Endothelial cell of umbilical vein (primary cell): ENCODE measurements at regions not wholly inside any gene's neighbourhood (a gene's known extent, or its start where the extent isn't known, plus 50 kb on each side); places are given as distances from the start of the nearest gene placed in this dataset.

Experiments
- BruUV-seq: library from RNA; stranded (reverse); fragments of 400-500 nt; replicated peaks from 2 replicates; lab custom pipeline; 2021; lab: Mats Ljungman, UMichigan
- CTCF ChIA-PET: fragments of 300-600, 350-600 bp; sonication (Branson Sonifier 250); formaldehyde crosslinking; loops from one replicate; lab custom pipeline; 2021; ENCODE audit warnings: antibody characterized with exemption, inconsistent platforms; lab: Charles Lee
- POLR2A ChIA-PET: fragments of 300-600, 350-600 bp; sonication (Branson Sonifier 250); formaldehyde crosslinking; loops from one replicate; lab custom pipeline; 2021; ENCODE audit warnings: antibody characterized with exemption, inconsistent platforms; lab: Charles Lee
- DNase-seq: peaks from one replicate; pipeline ENCODE4 v3.0.0-alpha.2; 2011; ENCODE audit warnings: low read depth, low spot score
- FAIRE-seq: peaks from 2 replicates; lab custom pipeline; 2011; peaks lifted over from hg19 to GRCh38; lab: Jason Lieb, UNC
- H2AFZ ChIP-seq: 2 replicates; pipeline ENCODE4 v1.6.0; 2012; ENCODE audit warnings: low read depth, low read length, control low read depth, inconsistent platforms
- H3K27ac ChIP-seq: 2 replicates; pipeline ENCODE4 v1.5.1; 2011; ENCODE audit warnings: low read depth, mild to moderate bottlenecking, control low read depth, low read length, moderate library complexity; ENCODE audit not compliant: insufficient read depth
- H3K27me3 ChIP-seq, 2 experiments: 2 replicates each; pipeline versions ENCODE4 v1.6.0 to v1.6.1; 2011; ENCODE audit warnings: low read length in 2 of 2, mixed read lengths in 1 of 2; ENCODE audit not compliant: control insufficient read depth in 2 of 2, insufficient read depth in 2 of 2
- H3K36me3 ChIP-seq, 2 experiments: 2 replicates in 1 of 2; 3 replicates in 1 of 2; pipeline ENCODE4 v1.5.1; 2011; ENCODE audit warnings: low read length in 2 of 2, mild to moderate bottlenecking in 1 of 2, moderate library complexity in 1 of 2; ENCODE audit not compliant: control insufficient read depth in 2 of 2, insufficient read depth in 2 of 2; ENCODE audit errors: extremely low read depth in 1 of 2
- H3K4me1 ChIP-seq: 3 replicates; pipeline ENCODE4 v1.5.1; 2011; ENCODE audit warnings: mild to moderate bottlenecking, low read length; ENCODE audit not compliant: control insufficient read depth, insufficient read depth; ENCODE audit errors: extremely low read depth
- H3K4me2 ChIP-seq: 2 replicates; pipeline ENCODE4 v1.6.1; 2011; ENCODE audit warnings: low read length, control low read depth, mixed read lengths; ENCODE audit not compliant: insufficient read depth
- H3K4me3 ChIP-seq, 3 experiments: fragments of 200-600 bp in 1 of 3; sonication (generic), shearing (Covaris generic) in 1 of 3; replicated peaks in 1 of 3; 2 replicates each; pipeline ENCODE4 v1.5.1; 2011 to 2016; ENCODE audit warnings: control low read depth in 3 of 3, low read length in 3 of 3, mild to moderate bottlenecking in 2 of 3, inconsistent platforms in 1 of 3, low read depth in 1 of 3, moderate library complexity in 1 of 3; ENCODE audit not compliant: insufficient read depth in 1 of 3
- H3K79me2 ChIP-seq: 2 replicates; pipeline ENCODE4 v1.6.0; 2012; ENCODE audit warnings: low read length, inconsistent platforms; ENCODE audit not compliant: control insufficient read depth, insufficient read depth
- H3K9ac ChIP-seq: replicated peaks from 2 replicates; pipeline ENCODE3; 2011; ENCODE audit warnings: low read length, control low read depth; ENCODE audit not compliant: insufficient read depth; ENCODE audit errors: extremely low read depth
- H3K9me1 ChIP-seq: replicated peaks from 3 replicates; pipeline ENCODE4 v1.6.0; 2011; ENCODE audit warnings: mild to moderate bottlenecking, low read length; ENCODE audit not compliant: control insufficient read depth, insufficient read depth; ENCODE audit errors: extremely low read depth
- H3K9me3 ChIP-seq: replicated peaks from 2 replicates; pipeline ENCODE4 v1.5.1; 2012; ENCODE audit warnings: low read length, inconsistent platforms; ENCODE audit not compliant: control insufficient read depth, insufficient read depth
- H4K20me1 ChIP-seq: replicated peaks from 2 replicates; pipeline ENCODE3; 2011; ENCODE audit warnings: mild to moderate bottlenecking, low read length; ENCODE audit not compliant: control insufficient read depth, insufficient read depth; ENCODE audit errors: extremely low read depth
- EZH2 ChIP-seq: IDR thresholded peaks from 2 replicates; pipeline ENCODE4 v1.6.1; 2012; ENCODE audit warnings: borderline replicate concordance, low read depth, mild to moderate bottlenecking, moderate library complexity, low read length, inconsistent platforms; ENCODE audit not compliant: severe bottlenecking
- FOS ChIP-seq: IDR thresholded peaks from 2 replicates; pipeline ENCODE4 v1.6.1; 2011; ENCODE audit warnings: mild to moderate bottlenecking, low read length, moderate library complexity, borderline replicate concordance; ENCODE audit not compliant: insufficient read depth
- GATA2 ChIP-seq: IDR thresholded peaks from 2 replicates; pipeline ENCODE4 v1.7.0; 2011; ENCODE audit warnings: low read depth, mild to moderate bottlenecking, moderate library complexity, mixed read lengths, low read length; ENCODE audit not compliant: insufficient read length, insufficient read depth
- JUN ChIP-seq: IDR thresholded peaks from 2 replicates; pipeline ENCODE4 v1.6.1; 2011; ENCODE audit warnings: borderline replicate concordance, low read depth; ENCODE audit not compliant: insufficient read length, insufficient read depth
- MAX ChIP-seq: IDR thresholded peaks from 2 replicates; pipeline ENCODE4 v1.6.1; 2011; ENCODE audit not compliant: insufficient read depth, insufficient read length
- MYC ChIP-seq: IDR thresholded peaks from one replicate; pipeline ENCODE4 v1.6.1; 2011; ENCODE audit warnings: mild to moderate bottlenecking, low read depth, low read length
- POLR2A ChIP-seq: IDR thresholded peaks from 2 replicates; pipeline ENCODE4 v1.6.1; 2012; ENCODE audit warnings: low read depth, mild to moderate bottlenecking, control low read depth, low read length
- POLR2AphosphoS5 ChIP-seq: IDR thresholded peaks from 2 replicates; pipeline ENCODE4 v1.6.1; 2012; ENCODE audit warnings: low read depth, mild to moderate bottlenecking, control low read depth, low read length, moderate library complexity; ENCODE audit not compliant: insufficient read depth
- dilution Hi-C: fragments of 300-500 bp; cut with MboI; formaldehyde crosslinking; loops from one replicate; pipeline ENCODE4 v1.15.0; 2019; ENCODE audit warnings: low sequenced_read_pairs; ENCODE audit not compliant: extremely low pct_ligation_motif_present
- intact Hi-C: fragments of 100-400 bp; cut with micrococcal nuclease; formaldehyde crosslinking; loops from one replicate; pipeline ENCODE4 v1.10.0; 2022
- TF ChIP-seq, protein P1 (sequence below), 2 donors: IDR thresholded peaks; 1 replicate in 1 of 2; 2 replicates in 1 of 2; pipeline ENCODE4 v1.5.1; 2011; ENCODE audit warnings: low read length in 2 of 2, mild to moderate bottlenecking in 2 of 2, moderate library complexity in 2 of 2, control low read depth in 1 of 2, inconsistent platforms in 1 of 2, low read depth in 1 of 2; ENCODE audit not compliant: insufficient read depth in 1 of 2; ENCODE audit errors: extremely low read depth in 1 of 2

- FAIRE-seq: no peak
- dilution Hi-C loops: no loop called here
- no peak overlapping the region for H3K27ac ChIP-seq
- H3K9me3 ChIP-seq: no peaks in the 10 kb centered on the region
- H4K20me1 ChIP-seq: no peaks in the 10 kb centered on the region
- DNase-seq: no peak
- no peak for TF ChIP-seq FOS
- no peak overlapping the region for H3K4me3 ChIP-seq
- peaks cover 0 to 2% of the 10 kb centered on the region in 2 experiments for H3K27me3 ChIP-seq
- intact Hi-C loops: no loop called here
- H3K9me1 ChIP-seq: no peaks in the 10 kb centered on the region
- no peaks in the 10 kb centered on the region for H3K36me3 ChIP-seq
- H2AFZ ChIP-seq: no peak overlapping the region
- no peaks in the 10 kb centered on the region for H3K79me2 ChIP-seq
- H3K9ac ChIP-seq: no peak overlapping the region
- H3K4me2 ChIP-seq: no peak overlapping the region
- ChIA-PET POLR2A (no interaction called here), CTCF (interaction anchor here (0.6 to 1.2 kb wide), 2 partner anchors 13 to 52 kb away, joined by 3 to 4 read pairs; no protein-coding TSS in a partner anchor)
- H3K4me1 ChIP-seq: no peaks in the 10 kb centered on the region
- no TSS peak for BruUV-seq
These were observed 254.3 kb upstream of the TNP1 start for GRCh38 chr2:217114117-217114516.

- no peak for DNase-seq
- BruUV-seq: no TSS peak
- Histone ChIP-seq H3K9me1 (no peaks in the 10 kb centered on the region), H4K20me1 (no peaks in the 10 kb centered on the region), H3K27me3 (peaks cover 0 to 2% of the 10 kb centered on the region in 2 experiments), H3K27ac (no peak overlapping the region), H3K4me1 (no peaks in the 10 kb centered on the region), H3K79me2 (no peaks in the 10 kb centered on the region), H3K36me3 (no peaks in the 10 kb centered on the region), H3K4me3 (no peak overlapping the region), H3K4me2 (no peak overlapping the region), H3K9me3 (no peaks in the 10 kb centered on the region), H2AFZ (no peak overlapping the region), H3K9ac (no peak overlapping the region)
- TF ChIP-seq POLR2AphosphoS5 (no peak), GATA2 (no peak), JUN (no peak), MAX (no peak), EZH2 (no peak), FOS (no peak), POLR2A (no peak), MYC (no peak)
- TF ChIP-seq, protein P1, sequence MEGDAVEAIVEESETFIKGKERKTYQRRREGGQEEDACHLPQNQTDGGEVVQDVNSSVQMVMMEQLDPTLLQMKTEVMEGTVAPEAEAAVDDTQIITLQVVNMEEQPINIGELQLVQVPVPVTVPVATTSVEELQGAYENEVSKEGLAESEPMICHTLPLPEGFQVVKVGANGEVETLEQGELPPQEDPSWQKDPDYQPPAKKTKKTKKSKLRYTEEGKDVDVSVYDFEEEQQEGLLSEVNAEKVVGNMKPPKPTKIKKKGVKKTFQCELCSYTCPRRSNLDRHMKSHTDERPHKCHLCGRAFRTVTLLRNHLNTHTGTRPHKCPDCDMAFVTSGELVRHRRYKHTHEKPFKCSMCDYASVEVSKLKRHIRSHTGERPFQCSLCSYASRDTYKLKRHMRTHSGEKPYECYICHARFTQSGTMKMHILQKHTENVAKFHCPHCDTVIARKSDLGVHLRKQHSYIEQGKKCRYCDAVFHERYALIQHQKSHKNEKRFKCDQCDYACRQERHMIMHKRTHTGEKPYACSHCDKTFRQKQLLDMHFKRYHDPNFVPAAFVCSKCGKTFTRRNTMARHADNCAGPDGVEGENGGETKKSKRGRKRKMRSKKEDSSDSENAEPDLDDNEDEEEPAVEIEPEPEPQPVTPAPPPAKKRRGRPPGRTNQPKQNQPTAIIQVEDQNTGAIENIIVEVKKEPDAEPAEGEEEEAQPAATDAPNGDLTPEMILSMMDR (IDR thresholded peaks at IDR 0.05; ENCODE audit: extremely low read depth in 1 of 2, insufficient read depth in 1 of 2, low read depth in 1 of 2, low read length in 2 of 2): no peak
- ChIA-PET POLR2A (no interaction called here), CTCF (no interaction called here)
- intact Hi-C loops (no loop called here), dilution Hi-C loops (no loop called here)
- FAIRE-seq: no peak
These were observed 253.6 kb upstream of the TNP1 start for GRCh38 chr2:217113491-217113890.
